ENCODE measurements at regions not wholly inside any gene's neighbourhood (a gene's known extent, or its start where the extent isn't known, plus 50 kb on each side); places are given as distances from the start of the nearest gene placed in this dataset.

GRCh38 chr12:111068290-111068689, 147.9 kb upstream of the MYL2 start:
- TF ChIP-seq CTCF (IDR thresholded peaks at IDR 0.05) (no peak), EP300 (IDR thresholded peaks at IDR 0.05) (no peak)
